NCI-H1105 (cell line): ENCODE measurements at regions not wholly inside any gene's neighbourhood (a gene's known extent, or its start where the extent isn't known, plus 50 kb on each side); places are given as distances from the start of the nearest gene placed in this dataset.
A peak's percentile ranks its signal among the peaks of the same experiment; 100 is the strongest.

Experiments used
- DNase-seq: peaks from one replicate; lab custom pipeline; 2025; lab: John Stamatoyannopoulos, UW

GRCh38 chr12:111011999-111012600 is 91.7 kb upstream of the MYL2 start:
- no peak for DNase-seq

GRCh38 chr12:111010916-111011657 is 90.7 kb upstream of the MYL2 start:
- DNase-seq: no peak

- DNase-seq: no peak
Observed at GRCh38 chr12:111010061-111010460, 89.7 kb upstream of the MYL2 start.

- DNase-seq: no peak
Observed at GRCh38 chr12:111006621-111007020, 86.2 kb upstream of the MYL2 start.

GRCh38 chr12:110998971-110999370 is 78.6 kb upstream of the MYL2 start:
- DNase-seq: no peak

GRCh38 chr12:110998165-110998564 is 77.8 kb upstream of the MYL2 start:
- DNase-seq: peak; percentile 15

GRCh38 chr12:110996415-110996814 is 76.0 kb upstream of the MYL2 start:
- DNase-seq: no peak

- no peak for DNase-seq
Observed at GRCh38 chr12:110995615-110996014, 75.2 kb upstream of the MYL2 start.

- DNase-seq: no peak
Observed at GRCh38 chr12:110995016-110995415, 74.6 kb upstream of the MYL2 start.

- no peak for DNase-seq
Observed at GRCh38 chr12:110993434-110993833, 73.1 kb upstream of the MYL2 start.

GRCh38 chr12:110992909-110993308 is 72.5 kb upstream of the MYL2 start:
- DNase-seq: no peak

GRCh38 chr12:110983811-110984210 is 63.4 kb upstream of the MYL2 start:
- no peak for DNase-seq

GRCh38 chr12:110972866-110973265 is 52.5 kb upstream of the MYL2 start:
- DNase-seq: no peak

GRCh38 chr12:110971936-110972335 is 51.6 kb upstream of the MYL2 start:
- DNase-seq: no peak

GRCh38 chr12:110971189-110971920 is 51.0 kb upstream of the MYL2 start:
- DNase-seq: no peak
